CD4-positive, alpha-beta T cell (primary cell): ENCODE measurements at regions not wholly inside any gene's neighbourhood (a gene's known extent, or its start where the extent isn't known, plus 50 kb on each side); places are given as distances from the start of the nearest gene placed in this dataset.

Source experiments
- ATAC-seq: fragments of 200-7000 bp; cut with Tn5 transposase; one replicate; pipeline ENCODE4 v1.10.0; 2022; ENCODE audit warnings: mild to moderate bottlenecking; ENCODE audit not compliant: poor library complexity
- CTCF ChIA-PET: fragments of 350-600 bp; sonication (Branson Sonifier 250); formaldehyde crosslinking; loops from one replicate; lab custom pipeline; 2021; ENCODE audit warnings: antibody characterized with exemption, inconsistent platforms; lab: Charles Lee
- POLR2A ChIA-PET: fragments of 350-600 bp; sonication (Branson Sonifier 250); formaldehyde crosslinking; loops from one replicate; lab custom pipeline; 2021; ENCODE audit warnings: antibody characterized with exemption, inconsistent platforms; lab: Charles Lee
- DNase-seq, 14 experiments: peaks; one replicate each; pipeline ENCODE4 v3.0.0-alpha.2; 2013 to 2020; ENCODE audit warnings: mixed read lengths in 2 of 14
- H3K27ac ChIP-seq, 2 donors: one replicate each; pipeline versions ENCODE4 v1.5.1 to v1.7.0; 2013; ENCODE audit warnings: low read length in 2 of 2, low read depth in 1 of 2, mild to moderate bottlenecking in 1 of 2
- H3K27me3 ChIP-seq, 2 experiments: 1 replicate in 1 of 2; 2 replicates in 1 of 2; pipeline versions ENCODE4 v1.6.1 to v1.7.0; 2013; ENCODE audit warnings: low read length in 2 of 2, control low read depth in 1 of 2, mild to moderate bottlenecking in 1 of 2, moderate library complexity in 1 of 2; ENCODE audit not compliant: insufficient read depth in 2 of 2, control insufficient read depth in 1 of 2
- H3K36me3 ChIP-seq: one replicate; pipeline ENCODE4 v1.6.1; 2013; ENCODE audit warnings: low read length, control low read depth; ENCODE audit not compliant: insufficient read depth
- H3K4me1 ChIP-seq: one replicate; pipeline ENCODE4 v1.6.1; 2013; ENCODE audit warnings: low read length, control low read depth; ENCODE audit not compliant: insufficient read depth
- H3K4me3 ChIP-seq: one replicate; pipeline ENCODE4 v1.5.1; 2013; ENCODE audit warnings: mild to moderate bottlenecking, low read length, moderate library complexity
- H3K9me3 ChIP-seq, 2 experiments: 1 replicate in 1 of 2; 2 replicates in 1 of 2; pipeline versions ENCODE4 v1.6.1 to v1.7.0; 2013; ENCODE audit warnings: low read length in 2 of 2, mild to moderate bottlenecking in 2 of 2, control low read depth in 1 of 2, moderate library complexity in 1 of 2; ENCODE audit not compliant: control insufficient read depth in 1 of 2, insufficient read depth in 1 of 2
- H3K27ac Mint-ChIP-seq: one replicate; pipeline ENCODE4 v1.8.0; 2020; ENCODE audit warnings: mixed read lengths
- H3K27me3 Mint-ChIP-seq: one replicate; pipeline ENCODE4 v1.8.0; 2021; ENCODE audit warnings: mixed read lengths
- H3K36me3 Mint-ChIP-seq: one replicate; pipeline ENCODE4 v1.8.0; 2021; ENCODE audit warnings: low read depth, mixed read lengths
- H3K4me1 Mint-ChIP-seq: one replicate; pipeline ENCODE4 v1.8.0; 2021; ENCODE audit warnings: low read depth, mixed read lengths
- H3K4me3 Mint-ChIP-seq: one replicate; pipeline ENCODE4 v1.8.0; 2020; ENCODE audit warnings: mild to moderate bottlenecking, mixed read lengths
- H3K9me3 Mint-ChIP-seq: one replicate; pipeline ENCODE4 v1.8.0; 2020; ENCODE audit warnings: mixed read lengths
- CTCF ChIP-seq: fragments of 200-600 bp; IDR thresholded peaks from one replicate; pipeline ENCODE4 v1.8.0; 2022; ENCODE audit warnings: antibody characterized with exemption, mild to moderate bottlenecking
- intact Hi-C, 2 experiments: fragments of 100-400 bp; cut with DNase I in 1 of 2; cut with micrococcal nuclease in 1 of 2; formaldehyde crosslinking; loops; one replicate each; pipeline versions ENCODE4 v1.15.1 to v1.9.0; 2023 to 2025; cut with DNase I, micrococcal nuclease

GRCh38 chr18:39259736-39260135 lies 1694.1 kb upstream of the CELF4 start:
- Histone ChIP-seq H3K9me3 (no peaks in the 10 kb centered on the region), H3K36me3 (no peaks in the 10 kb centered on the region), H3K27ac (no peak overlapping the region), H3K27me3 (no peaks in the 10 kb centered on the region), H3K4me1 (no peaks in the 10 kb centered on the region), H3K4me3 (no peak overlapping the region)
- Mint-ChIP-seq H3K4me1 (no peaks in the 10 kb centered on the region), H3K27me3 (no peaks in the 10 kb centered on the region), H3K36me3 (no peaks in the 10 kb centered on the region), H3K4me3 (no peak overlapping the region), H3K9me3 (peaks cover 7% of the 10 kb centered on the region), H3K27ac (no peak overlapping the region)
- ATAC-seq (no peak), DNase-seq (no peak)
- ChIA-PET CTCF (no interaction called here), POLR2A (no interaction called here)
- intact Hi-C loops, result no loop called here
- no peak for TF ChIP-seq CTCF

DNA sequence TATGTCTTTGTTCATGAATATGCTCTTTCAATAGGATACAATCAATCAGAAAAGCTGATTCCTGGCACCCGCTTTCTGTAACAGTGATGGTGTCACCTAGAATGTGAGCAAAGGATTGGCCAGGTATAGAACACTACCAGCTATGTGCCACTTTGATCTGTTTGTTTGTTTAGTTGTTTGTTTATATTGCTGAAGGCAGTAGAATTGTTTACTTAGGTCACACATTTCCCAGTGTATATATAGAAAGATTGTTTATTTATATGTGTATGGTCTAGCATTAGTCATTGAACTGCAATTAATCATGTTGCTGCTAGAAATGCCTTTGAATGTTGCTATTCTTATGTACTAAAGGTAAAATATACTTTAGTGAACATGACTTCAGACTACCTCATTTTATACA lies 1678.6 kb upstream of the CELF4 start:
- H3K27me3 Mint-ChIP-seq, result no peaks in the 10 kb centered on the region
- no peak for TF ChIP-seq CTCF

DNA sequence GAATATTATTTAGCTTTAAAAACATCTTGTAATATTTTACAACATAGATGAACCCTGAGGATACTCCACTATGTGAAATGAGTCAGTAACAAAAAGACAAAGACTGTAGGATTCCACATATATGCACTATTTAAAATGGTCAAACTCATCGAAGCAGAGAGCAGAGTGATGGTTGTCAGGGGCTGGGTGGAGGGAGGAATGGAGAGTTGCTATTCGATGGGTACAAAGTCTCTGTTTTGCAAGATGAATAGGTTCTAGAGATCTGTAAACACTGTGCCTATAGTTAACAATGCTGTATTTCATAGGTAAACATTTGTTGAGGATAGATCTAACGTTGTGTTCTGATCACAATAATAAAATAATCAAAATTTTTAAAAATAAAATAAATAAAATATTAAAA lies 1675.9 kb upstream of the CELF4 start:
- TF ChIP-seq CTCF, result no peak
- H3K36me3 Mint-ChIP-seq, result no peaks in the 10 kb centered on the region
- ATAC-seq (no peak), DNase-seq (no peak)
- CTCF ChIA-PET, result no interaction called here
- POLR2A ChIA-PET, result no interaction called here
- H3K4me1 ChIP-seq, result no peaks in the 10 kb centered on the region
- intact Hi-C loops, result no loop called here
- H3K9me3 Mint-ChIP-seq, result peaks cover 6% of the 10 kb centered on the region
- no peaks in the 10 kb centered on the region for H3K27me3 Mint-ChIP-seq
- H3K27ac Mint-ChIP-seq, result no peak overlapping the region
- H3K4me1 Mint-ChIP-seq, result no peaks in the 10 kb centered on the region
- no peaks in the 10 kb centered on the region for H3K36me3 ChIP-seq
- peaks cover 0 to 4% of the 10 kb centered on the region in 2 experiments for H3K9me3 ChIP-seq
- no peak overlapping the region for H3K4me3 Mint-ChIP-seq
- no peak overlapping the region for H3K27ac ChIP-seq
- no peaks in the 10 kb centered on the region for H3K27me3 ChIP-seq
- no peak overlapping the region for H3K4me3 ChIP-seq

More for the DNA sequence above, 1678.6 kb upstream of the CELF4 start:
- H3K4me3 ChIP-seq, result no peak overlapping the region
- H3K36me3 ChIP-seq, result no peaks in the 10 kb centered on the region
- POLR2A ChIA-PET, result no interaction called here
- no peaks in the 10 kb centered on the region for H3K27me3 ChIP-seq
- DNase-seq (no peak), ATAC-seq (no peak)
- peaks cover 2% of the 10 kb centered on the region for H3K9me3 Mint-ChIP-seq
- H3K4me1 ChIP-seq, result no peaks in the 10 kb centered on the region
- no peak overlapping the region for H3K27ac ChIP-seq
- H3K4me1 Mint-ChIP-seq, result no peaks in the 10 kb centered on the region
- CTCF ChIA-PET, result no interaction called here
- no peaks in the 10 kb centered on the region for H3K36me3 Mint-ChIP-seq
- H3K4me3 Mint-ChIP-seq, result no peak overlapping the region
- H3K9me3 ChIP-seq, result no peaks in the 10 kb centered on the region
- H3K27ac Mint-ChIP-seq, result no peak overlapping the region
- intact Hi-C loops, result no loop called here
